GM21786 (cell line): ENCODE measurements at regions not wholly inside any gene's neighbourhood (a gene's known extent, or its start where the extent isn't known, plus 50 kb on each side); places are given as distances from the start of the nearest gene placed in this dataset.

Experiments used
- ATAC-seq: cut with Tn5 transposase; IDR thresholded peaks from one replicate; pipeline ENCODE4 v1.9.1; 2021; ENCODE audit not compliant: unreplicated experiment

GRCh38 chr3:6125520-6125919 lies 735.4 kb upstream of the GRM7 start:
- ATAC-seq, result no peak

GRCh38 chr3:6132684-6133432 lies 728.1 kb upstream of the GRM7 start:
- peak; percentile 73 for ATAC-seq

- ATAC-seq, result no peak
Observed at GRCh38 chr3:6142707-6143106, 718.2 kb upstream of the GRM7 start.

- ATAC-seq, result no peak
Observed at GRCh38 chr3:6147883-6148282, 713.0 kb upstream of the GRM7 start.

GRCh38 chr3:6155650-6156338 lies 705.1 kb upstream of the GRM7 start:
- no peak for ATAC-seq

GRCh38 chr3:6165951-6166350 lies 695.0 kb upstream of the GRM7 start:
- ATAC-seq, result no peak

GRCh38 chr3:6168256-6168655 lies 692.7 kb upstream of the GRM7 start:
- no peak for ATAC-seq

GRCh38 chr3:6172871-6173642 lies 687.9 kb upstream of the GRM7 start:
- no peak for ATAC-seq

- no peak for ATAC-seq
Observed at GRCh38 chr3:6177417-6177816, 683.5 kb upstream of the GRM7 start.

GRCh38 chr3:6179761-6180160 lies 681.2 kb upstream of the GRM7 start:
- no peak for ATAC-seq

GRCh38 chr3:6180171-6180570 lies 680.7 kb upstream of the GRM7 start:
- no peak for ATAC-seq

- ATAC-seq, result no peak
Observed at GRCh38 chr3:6182476-6182875, 678.4 kb upstream of the GRM7 start.

- no peak for ATAC-seq
Observed at GRCh38 chr3:6182909-6183308, 678.0 kb upstream of the GRM7 start.

- ATAC-seq, result no peak
Observed at GRCh38 chr3:6189384-6189783, 671.5 kb upstream of the GRM7 start.

GRCh38 chr3:6204891-6205290 lies 656.0 kb upstream of the GRM7 start:
- ATAC-seq, result no peak

- ATAC-seq, result no peak
Observed at GRCh38 chr3:6216135-6217026, 644.5 kb upstream of the GRM7 start.

GRCh38 chr3:6220447-6220846 lies 640.5 kb upstream of the GRM7 start:
- ATAC-seq, result no peak

- ATAC-seq, result no peak
Observed at GRCh38 chr3:6222069-6222468, 638.8 kb upstream of the GRM7 start.

GRCh38 chr3:6223572-6223971 lies 637.3 kb upstream of the GRM7 start:
- no peak for ATAC-seq

GRCh38 chr3:6228958-6229683 lies 631.8 kb upstream of the GRM7 start:
- ATAC-seq, result peak; percentile 38
